NCI-H128 (cell line): ENCODE measurements at regions not wholly inside any gene's neighbourhood (a gene's known extent, or its start where the extent isn't known, plus 50 kb on each side); places are given as distances from the start of the nearest gene placed in this dataset.
"Not testable (repeated sequence)": the region's sequence is repeated elsewhere in the genome, so short reads cannot be mapped to it uniquely, and the experiment has no call there.

Source experiments
- DNase-seq: peaks from one replicate; lab custom pipeline; 2025; ENCODE audit not compliant: unreplicated experiment; lab: John Stamatoyannopoulos, UW

- DNase-seq: no peak
Observed at GRCh38 chr1:67528141-67528540, 97.9 kb upstream of the SERBP1 start.

GRCh38 chr1:67530071-67530470, 99.9 kb upstream of the SERBP1 start:
- DNase-seq: no peak

GRCh38 chr1:67532452-67533216, 102.4 kb upstream of the SERBP1 start:
- DNase-seq: peak; percentile 39

DNA sequence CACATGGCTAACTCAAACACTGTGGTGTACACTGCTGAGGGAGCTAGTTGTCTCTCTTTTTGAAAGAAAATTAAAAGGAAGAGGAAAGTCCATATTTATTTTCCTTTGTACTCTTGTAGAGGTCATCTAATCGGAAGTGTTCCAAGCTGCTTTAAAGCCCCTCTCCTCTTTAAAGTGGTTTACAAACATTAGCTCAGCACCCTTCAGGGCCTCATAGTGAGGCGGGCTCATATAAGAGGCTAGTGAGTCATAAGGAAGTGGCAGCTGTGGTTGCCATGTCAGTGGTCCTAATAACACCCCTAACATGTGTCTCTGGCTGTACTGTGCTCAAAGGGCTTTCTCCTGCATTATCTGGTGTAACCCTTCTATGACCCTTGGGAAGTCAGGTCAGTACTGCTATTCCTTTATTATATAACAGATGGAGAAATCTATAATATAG, 104.4 kb upstream of the SERBP1 start:
- no peak for DNase-seq

- no peak for DNase-seq
Observed at GRCh38 chr1:67535474-67535873, 105.3 kb upstream of the SERBP1 start.

- no peak for DNase-seq
Observed at GRCh38 chr1:67536957-67537666, 106.9 kb upstream of the SERBP1 start.

DNA sequence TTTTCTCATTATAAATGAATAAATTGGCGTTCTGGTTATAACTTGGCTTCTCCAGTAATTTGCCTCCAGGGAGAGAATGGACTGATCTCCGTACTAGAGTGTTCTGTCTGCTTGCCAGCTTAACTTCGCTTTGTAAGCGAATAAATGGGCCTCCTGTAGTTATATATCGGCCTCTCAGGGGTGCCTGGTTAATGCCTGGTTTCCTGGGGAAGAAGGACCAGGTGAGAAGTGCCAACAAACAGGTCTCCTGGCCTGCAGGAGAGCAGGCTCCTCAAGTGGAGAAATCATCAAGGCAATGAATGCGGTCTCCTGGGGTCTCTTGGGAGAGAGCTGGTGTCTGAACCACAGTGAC, 107.4 kb upstream of the SERBP1 start:
- DNase-seq: no peak

DNA sequence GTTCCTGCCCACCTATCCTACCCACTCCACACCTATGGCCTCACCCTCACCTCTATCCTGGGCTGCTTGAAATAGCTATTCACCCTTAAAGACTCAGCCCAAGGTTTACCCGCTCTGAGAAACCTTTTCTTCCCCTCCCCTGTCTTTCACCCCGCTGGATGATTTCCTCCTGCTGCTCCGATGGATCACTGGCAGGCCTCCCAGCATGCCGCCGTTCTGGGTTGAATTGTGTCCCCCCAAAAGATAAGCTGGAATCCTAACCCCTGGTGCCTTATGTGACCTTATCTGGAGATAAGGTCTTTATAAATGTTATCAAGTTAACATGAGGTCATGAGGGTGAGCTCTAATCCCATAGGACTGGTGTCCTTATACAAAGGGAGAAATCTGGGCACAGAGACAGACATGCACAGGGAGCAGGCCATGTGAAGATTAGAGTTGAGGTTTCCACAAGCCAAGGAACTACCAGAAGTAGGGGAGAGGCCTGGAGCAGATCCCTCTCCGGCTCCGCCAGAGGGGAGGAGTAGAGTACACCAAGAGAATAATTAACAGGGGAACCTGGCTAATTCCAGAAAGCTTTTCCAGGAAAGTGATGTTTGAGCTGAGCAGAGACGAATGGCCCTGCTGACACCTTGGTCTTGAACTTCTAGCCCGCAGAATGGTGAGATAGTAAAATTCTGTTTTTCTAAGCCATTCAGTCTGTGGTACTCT, 110.0 kb upstream of the SERBP1 start:
- no peak for DNase-seq

- no peak for DNase-seq
Observed at GRCh38 chr1:67540733-67541125, 110.5 kb upstream of the SERBP1 start.

- DNase-seq: no peak
Observed at GRCh38 chr1:67542747-67543146, 112.5 kb upstream of the SERBP1 start.

- no peak for DNase-seq
Observed at GRCh38 chr1:67544921-67545320, 114.7 kb upstream of the SERBP1 start.

GRCh38 chr1:67545364-67545763, 115.2 kb upstream of the SERBP1 start:
- DNase-seq: no peak

DNA sequence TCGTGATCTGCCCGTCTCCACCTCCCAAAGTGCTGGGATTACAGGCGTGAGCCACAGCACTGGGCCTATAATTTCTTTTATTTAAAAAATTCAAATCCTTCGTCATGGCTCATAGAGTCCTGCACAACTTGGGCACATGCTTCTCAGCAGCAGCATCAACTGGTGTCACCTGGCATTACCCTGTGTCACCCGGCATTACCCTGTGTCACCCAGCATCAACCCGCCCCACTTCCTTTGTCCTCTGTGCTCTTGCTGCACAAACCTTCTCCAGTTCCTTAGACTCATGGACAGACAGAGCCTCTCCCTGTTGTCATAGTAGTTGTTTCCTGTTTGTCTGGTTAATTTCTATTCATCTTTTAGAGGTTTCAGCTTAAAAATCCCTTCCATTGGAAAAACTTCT, 121.2 kb upstream of the SERBP1 start:
- DNase-seq: no peak

DNA sequence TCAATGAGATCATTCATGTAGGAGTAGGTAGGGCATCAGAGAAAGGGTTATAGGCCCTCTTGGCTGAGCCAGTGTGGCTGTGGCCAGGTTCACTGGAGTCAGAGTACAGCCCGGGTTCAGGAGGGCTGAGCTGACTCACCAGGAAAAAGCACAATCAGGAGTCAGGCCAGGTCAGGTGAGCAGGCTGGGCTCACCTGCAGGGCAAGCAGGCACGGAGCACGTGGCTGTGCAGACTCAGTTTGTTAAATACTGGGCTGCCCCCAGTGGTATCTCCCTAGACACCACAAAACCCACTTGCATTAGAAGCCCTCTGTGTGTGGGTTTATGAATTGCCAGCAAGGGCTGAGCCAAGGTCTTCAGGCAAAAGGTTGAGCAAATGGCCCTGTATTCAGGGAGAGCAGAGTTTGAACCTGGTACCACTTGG, 122.1 kb upstream of the SERBP1 start:
- no peak for DNase-seq

- not testable (repeated sequence) for DNase-seq
Observed at GRCh38 chr1:67554204-67554603, 124.0 kb upstream of the SERBP1 start.

GRCh38 chr1:67555461-67556296, 125.5 kb upstream of the SERBP1 start:
- no peak for DNase-seq

GRCh38 chr1:67556297-67556900, 126.2 kb upstream of the SERBP1 start:
- no peak for DNase-seq

- DNase-seq: no peak
Observed at GRCh38 chr1:67557696-67558448, 127.1 kb upstream of the GADD45A start.

- DNase-seq: no peak
Observed at GRCh38 chr1:67558449-67559193, 126.4 kb upstream of the GADD45A start.
